Endothelial cell of umbilical vein (primary cell): ENCODE measurements at regions not wholly inside any gene's neighbourhood (a gene's known extent, or its start where the extent isn't known, plus 50 kb on each side); places are given as distances from the start of the nearest gene placed in this dataset.

Experiments used
- BruUV-seq: library from RNA; stranded (reverse); fragments of 400-500 nt; replicated peaks from 2 replicates; lab custom pipeline; 2021; lab: Mats Ljungman, UMichigan
- CTCF ChIA-PET: fragments of 300-600, 350-600 bp; sonication (Branson Sonifier 250); formaldehyde crosslinking; loops from one replicate; lab custom pipeline; 2021; ENCODE audit warnings: antibody characterized with exemption, inconsistent platforms; lab: Charles Lee
- POLR2A ChIA-PET: fragments of 300-600, 350-600 bp; sonication (Branson Sonifier 250); formaldehyde crosslinking; loops from one replicate; lab custom pipeline; 2021; ENCODE audit warnings: antibody characterized with exemption, inconsistent platforms; lab: Charles Lee
- DNase-seq: peaks from one replicate; pipeline ENCODE4 v3.0.0-alpha.2; 2011; ENCODE audit warnings: low read depth, low spot score
- FAIRE-seq: peaks from 2 replicates; lab custom pipeline; 2011; peaks lifted over from hg19 to GRCh38; lab: Jason Lieb, UNC
- H2AFZ ChIP-seq: 2 replicates; pipeline ENCODE4 v1.6.0; 2012; ENCODE audit warnings: low read depth, low read length, control low read depth, inconsistent platforms
- H3K27ac ChIP-seq: 2 replicates; pipeline ENCODE4 v1.5.1; 2011; ENCODE audit warnings: low read depth, mild to moderate bottlenecking, control low read depth, low read length, moderate library complexity; ENCODE audit not compliant: insufficient read depth
- H3K27me3 ChIP-seq, 2 experiments: 2 replicates each; pipeline versions ENCODE4 v1.6.0 to v1.6.1; 2011; ENCODE audit warnings: low read length in 2 of 2, mixed read lengths in 1 of 2; ENCODE audit not compliant: control insufficient read depth in 2 of 2, insufficient read depth in 2 of 2
- H3K36me3 ChIP-seq, 2 experiments: 2 replicates in 1 of 2; 3 replicates in 1 of 2; pipeline ENCODE4 v1.5.1; 2011; ENCODE audit warnings: low read length in 2 of 2, mild to moderate bottlenecking in 1 of 2, moderate library complexity in 1 of 2; ENCODE audit not compliant: control insufficient read depth in 2 of 2, insufficient read depth in 2 of 2; ENCODE audit errors: extremely low read depth in 1 of 2
- H3K4me1 ChIP-seq: 3 replicates; pipeline ENCODE4 v1.5.1; 2011; ENCODE audit warnings: mild to moderate bottlenecking, low read length; ENCODE audit not compliant: control insufficient read depth, insufficient read depth; ENCODE audit errors: extremely low read depth
- H3K4me2 ChIP-seq: 2 replicates; pipeline ENCODE4 v1.6.1; 2011; ENCODE audit warnings: low read length, control low read depth, mixed read lengths; ENCODE audit not compliant: insufficient read depth
- H3K4me3 ChIP-seq, 3 experiments: fragments of 200-600 bp in 1 of 3; sonication (generic), shearing (Covaris generic) in 1 of 3; replicated peaks in 1 of 3; 2 replicates each; pipeline ENCODE4 v1.5.1; 2011 to 2016; ENCODE audit warnings: control low read depth in 3 of 3, low read length in 3 of 3, mild to moderate bottlenecking in 2 of 3, inconsistent platforms in 1 of 3, low read depth in 1 of 3, moderate library complexity in 1 of 3; ENCODE audit not compliant: insufficient read depth in 1 of 3
- H3K79me2 ChIP-seq: 2 replicates; pipeline ENCODE4 v1.6.0; 2012; ENCODE audit warnings: low read length, inconsistent platforms; ENCODE audit not compliant: control insufficient read depth, insufficient read depth
- H3K9ac ChIP-seq: replicated peaks from 2 replicates; pipeline ENCODE3; 2011; ENCODE audit warnings: low read length, control low read depth; ENCODE audit not compliant: insufficient read depth; ENCODE audit errors: extremely low read depth
- H3K9me1 ChIP-seq: replicated peaks from 3 replicates; pipeline ENCODE4 v1.6.0; 2011; ENCODE audit warnings: mild to moderate bottlenecking, low read length; ENCODE audit not compliant: control insufficient read depth, insufficient read depth; ENCODE audit errors: extremely low read depth
- H3K9me3 ChIP-seq: replicated peaks from 2 replicates; pipeline ENCODE4 v1.5.1; 2012; ENCODE audit warnings: low read length, inconsistent platforms; ENCODE audit not compliant: control insufficient read depth, insufficient read depth
- H4K20me1 ChIP-seq: replicated peaks from 2 replicates; pipeline ENCODE3; 2011; ENCODE audit warnings: mild to moderate bottlenecking, low read length; ENCODE audit not compliant: control insufficient read depth, insufficient read depth; ENCODE audit errors: extremely low read depth
- EZH2 ChIP-seq: IDR thresholded peaks from 2 replicates; pipeline ENCODE4 v1.6.1; 2012; ENCODE audit warnings: borderline replicate concordance, low read depth, mild to moderate bottlenecking, moderate library complexity, low read length, inconsistent platforms; ENCODE audit not compliant: severe bottlenecking
- FOS ChIP-seq: IDR thresholded peaks from 2 replicates; pipeline ENCODE4 v1.6.1; 2011; ENCODE audit warnings: mild to moderate bottlenecking, low read length, moderate library complexity, borderline replicate concordance; ENCODE audit not compliant: insufficient read depth
- GATA2 ChIP-seq: IDR thresholded peaks from 2 replicates; pipeline ENCODE4 v1.7.0; 2011; ENCODE audit warnings: low read depth, mild to moderate bottlenecking, moderate library complexity, mixed read lengths, low read length; ENCODE audit not compliant: insufficient read length, insufficient read depth
- JUN ChIP-seq: IDR thresholded peaks from 2 replicates; pipeline ENCODE4 v1.6.1; 2011; ENCODE audit warnings: borderline replicate concordance, low read depth; ENCODE audit not compliant: insufficient read length, insufficient read depth
- MYC ChIP-seq: IDR thresholded peaks from one replicate; pipeline ENCODE4 v1.6.1; 2011; ENCODE audit warnings: mild to moderate bottlenecking, low read depth, low read length
- POLR2A ChIP-seq: IDR thresholded peaks from 2 replicates; pipeline ENCODE4 v1.6.1; 2012; ENCODE audit warnings: low read depth, mild to moderate bottlenecking, control low read depth, low read length
- POLR2AphosphoS5 ChIP-seq: IDR thresholded peaks from 2 replicates; pipeline ENCODE4 v1.6.1; 2012; ENCODE audit warnings: low read depth, mild to moderate bottlenecking, control low read depth, low read length, moderate library complexity; ENCODE audit not compliant: insufficient read depth
- dilution Hi-C: fragments of 300-500 bp; cut with MboI; formaldehyde crosslinking; loops from one replicate; pipeline ENCODE4 v1.15.0; 2019; ENCODE audit warnings: low sequenced_read_pairs; ENCODE audit not compliant: extremely low pct_ligation_motif_present
- intact Hi-C: fragments of 100-400 bp; cut with micrococcal nuclease; formaldehyde crosslinking; loops from one replicate; pipeline ENCODE4 v1.10.0; 2022
- TF ChIP-seq, protein P1 (sequence below): IDR thresholded peaks from 2 replicates; pipeline ENCODE4 v1.6.1; 2011; ENCODE audit not compliant: insufficient read depth, insufficient read length
- TF ChIP-seq, protein P2 (sequence below), 2 donors: IDR thresholded peaks; 1 replicate in 1 of 2; 2 replicates in 1 of 2; pipeline ENCODE4 v1.5.1; 2011; ENCODE audit warnings: low read length in 2 of 2, mild to moderate bottlenecking in 2 of 2, moderate library complexity in 2 of 2, control low read depth in 1 of 2, inconsistent platforms in 1 of 2, low read depth in 1 of 2; ENCODE audit not compliant: insufficient read depth in 1 of 2; ENCODE audit errors: extremely low read depth in 1 of 2

DNA sequence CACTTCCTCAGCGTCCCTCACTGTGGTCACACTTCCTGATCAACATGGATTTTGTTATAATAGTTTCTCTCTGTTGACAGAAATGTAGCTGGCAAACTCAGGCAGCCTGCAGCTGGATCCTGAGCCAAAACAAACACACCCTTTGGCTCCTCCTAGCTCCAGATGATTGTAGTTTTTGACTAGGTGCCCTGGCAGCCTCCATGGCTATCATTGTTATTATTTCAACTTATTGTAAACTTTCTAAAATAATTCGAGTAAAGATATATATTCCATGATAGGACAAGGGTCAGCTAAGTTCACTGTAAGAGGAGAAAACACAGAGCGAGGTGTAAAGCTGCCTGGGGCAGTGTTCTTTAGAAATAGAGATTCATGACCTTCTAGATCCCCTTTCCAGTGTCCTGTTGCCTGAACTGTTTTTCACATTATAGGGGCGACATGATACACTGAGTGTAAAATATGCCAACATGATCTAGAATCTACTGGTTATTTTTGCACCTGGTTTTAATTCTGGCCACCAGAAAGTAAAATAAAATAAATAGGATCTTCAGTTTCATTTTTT lies 98.2 kb upstream of the HDGFL1 start:
- TF ChIP-seq POLR2A (no peak), FOS (no peak), JUN (peak; percentile 43), EZH2 (no peak), GATA2 (peak; percentile 45), MYC (no peak), POLR2AphosphoS5 (peak; percentile 62)
- TF ChIP-seq, protein P1, sequence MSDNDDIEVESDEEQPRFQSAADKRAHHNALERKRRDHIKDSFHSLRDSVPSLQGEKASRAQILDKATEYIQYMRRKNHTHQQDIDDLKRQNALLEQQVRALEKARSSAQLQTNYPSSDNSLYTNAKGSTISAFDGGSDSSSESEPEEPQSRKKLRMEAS = no peak
- TF ChIP-seq, protein P2, sequence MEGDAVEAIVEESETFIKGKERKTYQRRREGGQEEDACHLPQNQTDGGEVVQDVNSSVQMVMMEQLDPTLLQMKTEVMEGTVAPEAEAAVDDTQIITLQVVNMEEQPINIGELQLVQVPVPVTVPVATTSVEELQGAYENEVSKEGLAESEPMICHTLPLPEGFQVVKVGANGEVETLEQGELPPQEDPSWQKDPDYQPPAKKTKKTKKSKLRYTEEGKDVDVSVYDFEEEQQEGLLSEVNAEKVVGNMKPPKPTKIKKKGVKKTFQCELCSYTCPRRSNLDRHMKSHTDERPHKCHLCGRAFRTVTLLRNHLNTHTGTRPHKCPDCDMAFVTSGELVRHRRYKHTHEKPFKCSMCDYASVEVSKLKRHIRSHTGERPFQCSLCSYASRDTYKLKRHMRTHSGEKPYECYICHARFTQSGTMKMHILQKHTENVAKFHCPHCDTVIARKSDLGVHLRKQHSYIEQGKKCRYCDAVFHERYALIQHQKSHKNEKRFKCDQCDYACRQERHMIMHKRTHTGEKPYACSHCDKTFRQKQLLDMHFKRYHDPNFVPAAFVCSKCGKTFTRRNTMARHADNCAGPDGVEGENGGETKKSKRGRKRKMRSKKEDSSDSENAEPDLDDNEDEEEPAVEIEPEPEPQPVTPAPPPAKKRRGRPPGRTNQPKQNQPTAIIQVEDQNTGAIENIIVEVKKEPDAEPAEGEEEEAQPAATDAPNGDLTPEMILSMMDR (IDR thresholded peaks at IDR 0.05; ENCODE audit: extremely low read depth in 1 of 2, insufficient read depth in 1 of 2, low read depth in 1 of 2, low read length in 2 of 2) = no peak
- peak; percentile 85 for FAIRE-seq
- dilution Hi-C loops (no loop called here), intact Hi-C loops (loop anchor here (1.0 to 2.0 kb wide), 6 partner anchors 23 to 878 kb away; partner anchors contain the start of gene SOX4)
- peak overlapping the region; percentile 56 for H3K27ac ChIP-seq
- peak; percentile 98 for DNase-seq
- H3K4me1 ChIP-seq = peaks cover 27% of the 10 kb centered on the region
- H3K27me3 ChIP-seq = no peaks in the 10 kb centered on the region
- H3K9me1 ChIP-seq = no peaks in the 10 kb centered on the region
- H3K4me2 ChIP-seq = peak overlapping the region; percentile 65
- H3K36me3 ChIP-seq = no peaks in the 10 kb centered on the region
- CTCF ChIA-PET = interaction anchor here (0.7 to 1.0 kb wide), 3 partner anchors 8 to 883 kb away, joined by 3 to 4 read pairs (median 3); no protein-coding TSS in a partner anchor
- H3K79me2 ChIP-seq = no peaks in the 10 kb centered on the region
- H4K20me1 ChIP-seq = no peaks in the 10 kb centered on the region
- POLR2A ChIA-PET = interaction anchor here (0.6 to 0.7 kb wide), 2 partner anchors 324 to 415 kb away, joined by 3 read pairs; no protein-coding TSS in a partner anchor
- H2AFZ ChIP-seq = no peak overlapping the region
- H3K9ac ChIP-seq = peak overlapping the region; percentile 20
- BruUV-seq = no TSS peak
- H3K4me3 ChIP-seq = no peak overlapping the region
- H3K9me3 ChIP-seq = no peaks in the 10 kb centered on the region
